RWPE2 (cell line): ENCODE measurements at regions not wholly inside any gene's neighbourhood (a gene's known extent, or its start where the extent isn't known, plus 50 kb on each side); places are given as distances from the start of the nearest gene placed in this dataset.

Source experiments
- ATAC-seq: fragments of 200-7000 bp; cut with Tn5 transposase; 3 replicates; pipeline ENCODE4 v1.9.1; 2021; ENCODE audit warnings: low read depth
- DNase-seq: peaks from one replicate; pipeline ENCODE4 v3.0.0-alpha.2; 2020; ENCODE audit warnings: low spot score
- H3K27ac ChIP-seq: fragments of 450-650 bp; 2 replicates; pipeline ENCODE4 v1.5.1; 2017; ENCODE audit warnings: mild to moderate bottlenecking; ENCODE audit not compliant: poor library complexity, severe bottlenecking
- H3K27me3 ChIP-seq: fragments of 250-450 bp; sonication (Bioruptor Pico); 2 replicates; pipeline ENCODE4 v1.5.1; 2021; ENCODE audit warnings: mild to moderate bottlenecking, moderate library complexity; ENCODE audit not compliant: insufficient read depth, poor library complexity, severe bottlenecking
- H3K36me3 ChIP-seq: fragments of 250-450 bp; sonication (Bioruptor Pico); 2 replicates; pipeline ENCODE4 v1.5.1; 2020; ENCODE audit warnings: low read depth, mild to moderate bottlenecking, moderate library complexity
- H3K4me1 ChIP-seq: fragments of 250-450 bp; sonication (Bioruptor Pico); 2 replicates; pipeline ENCODE4 v1.5.1; 2021; ENCODE audit warnings: mild to moderate bottlenecking, moderate library complexity; ENCODE audit not compliant: insufficient read depth, poor library complexity, severe bottlenecking
- H3K4me3 ChIP-seq: fragments of 250-450 bp; sonication (Bioruptor Pico); 2 replicates; pipeline ENCODE4 v1.5.1; 2021; ENCODE audit warnings: mild to moderate bottlenecking, moderate library complexity; ENCODE audit not compliant: severe bottlenecking
- H3K9me3 ChIP-seq: fragments of 250-450 bp; sonication (Bioruptor Pico); 2 replicates; pipeline ENCODE4 v1.5.1; 2021; ENCODE audit warnings: mild to moderate bottlenecking, moderate library complexity; ENCODE audit not compliant: severe bottlenecking
- TF ChIP-seq, protein P1 (sequence below): fragments of 450-650 bp; IDR thresholded peaks from one replicate; pipeline ENCODE4 v1.5.1; 2017; ENCODE audit warnings: mild to moderate bottlenecking, moderate library complexity; ENCODE audit not compliant: poor library complexity, severe bottlenecking

DNA sequence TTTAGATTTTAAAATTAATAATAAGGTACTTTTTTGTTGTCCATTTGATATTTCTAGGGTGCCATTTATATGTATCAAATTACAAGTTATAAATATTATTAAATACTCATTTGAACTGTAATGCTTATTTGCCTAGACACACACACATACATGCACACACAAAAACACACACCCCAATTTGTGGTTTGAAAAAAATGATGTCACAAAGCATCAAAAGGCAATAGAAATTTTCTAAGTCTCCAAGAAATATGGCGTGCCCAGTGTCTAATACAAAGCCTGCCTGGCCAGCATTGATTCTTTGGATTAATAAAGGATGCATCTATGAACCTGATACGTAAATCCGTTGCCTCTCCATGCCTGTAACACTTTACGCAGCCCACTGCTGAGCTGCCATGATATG lies 252.8 kb upstream of the BLID start:
- H3K4me1 ChIP-seq: peaks cover 31% of the 10 kb centered on the region
- ATAC-seq: no peak
- DNase-seq: no peak
- H3K27me3 ChIP-seq: no peaks in the 10 kb centered on the region
- H3K36me3 ChIP-seq: no peaks in the 10 kb centered on the region
- TF ChIP-seq, protein P1, sequence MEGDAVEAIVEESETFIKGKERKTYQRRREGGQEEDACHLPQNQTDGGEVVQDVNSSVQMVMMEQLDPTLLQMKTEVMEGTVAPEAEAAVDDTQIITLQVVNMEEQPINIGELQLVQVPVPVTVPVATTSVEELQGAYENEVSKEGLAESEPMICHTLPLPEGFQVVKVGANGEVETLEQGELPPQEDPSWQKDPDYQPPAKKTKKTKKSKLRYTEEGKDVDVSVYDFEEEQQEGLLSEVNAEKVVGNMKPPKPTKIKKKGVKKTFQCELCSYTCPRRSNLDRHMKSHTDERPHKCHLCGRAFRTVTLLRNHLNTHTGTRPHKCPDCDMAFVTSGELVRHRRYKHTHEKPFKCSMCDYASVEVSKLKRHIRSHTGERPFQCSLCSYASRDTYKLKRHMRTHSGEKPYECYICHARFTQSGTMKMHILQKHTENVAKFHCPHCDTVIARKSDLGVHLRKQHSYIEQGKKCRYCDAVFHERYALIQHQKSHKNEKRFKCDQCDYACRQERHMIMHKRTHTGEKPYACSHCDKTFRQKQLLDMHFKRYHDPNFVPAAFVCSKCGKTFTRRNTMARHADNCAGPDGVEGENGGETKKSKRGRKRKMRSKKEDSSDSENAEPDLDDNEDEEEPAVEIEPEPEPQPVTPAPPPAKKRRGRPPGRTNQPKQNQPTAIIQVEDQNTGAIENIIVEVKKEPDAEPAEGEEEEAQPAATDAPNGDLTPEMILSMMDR: no peak
- no peak overlapping the region for H3K4me3 ChIP-seq
- no peaks in the 10 kb centered on the region for H3K9me3 ChIP-seq
- H3K27ac ChIP-seq: peak overlapping the region; percentile 72

DNA sequence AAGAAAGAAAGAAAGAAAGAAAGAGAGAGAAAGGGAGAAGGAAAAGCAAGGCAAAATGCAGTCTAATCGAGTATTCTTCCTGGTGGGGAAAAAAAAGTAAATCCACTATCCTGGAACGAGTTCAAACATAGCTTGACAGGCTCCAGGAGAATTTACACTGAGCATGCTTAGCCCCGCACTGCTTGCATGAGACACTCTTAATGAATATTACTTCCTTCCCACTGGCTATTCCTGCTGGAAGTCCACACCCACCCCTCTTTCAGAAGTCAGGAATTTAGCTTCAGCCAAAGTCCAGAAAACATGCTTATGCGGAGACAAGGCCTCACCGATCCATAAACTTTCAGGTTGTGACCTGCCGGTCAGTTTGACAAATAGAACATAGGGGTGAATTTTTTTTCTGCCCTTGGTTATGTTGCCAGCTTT lies 251.8 kb upstream of the BLID start:
- H3K36me3 ChIP-seq: no peaks in the 10 kb centered on the region
- peaks cover 31% of the 10 kb centered on the region for H3K4me1 ChIP-seq
- TF ChIP-seq, protein P1: no peak
- no peaks in the 10 kb centered on the region for H3K27me3 ChIP-seq
- peak overlapping the region; percentile 72 for H3K27ac ChIP-seq
- no peaks in the 10 kb centered on the region for H3K9me3 ChIP-seq
- peak; percentile 99 for ATAC-seq
- no peak overlapping the region for H3K4me3 ChIP-seq
- DNase-seq: peak; percentile 59

DNA sequence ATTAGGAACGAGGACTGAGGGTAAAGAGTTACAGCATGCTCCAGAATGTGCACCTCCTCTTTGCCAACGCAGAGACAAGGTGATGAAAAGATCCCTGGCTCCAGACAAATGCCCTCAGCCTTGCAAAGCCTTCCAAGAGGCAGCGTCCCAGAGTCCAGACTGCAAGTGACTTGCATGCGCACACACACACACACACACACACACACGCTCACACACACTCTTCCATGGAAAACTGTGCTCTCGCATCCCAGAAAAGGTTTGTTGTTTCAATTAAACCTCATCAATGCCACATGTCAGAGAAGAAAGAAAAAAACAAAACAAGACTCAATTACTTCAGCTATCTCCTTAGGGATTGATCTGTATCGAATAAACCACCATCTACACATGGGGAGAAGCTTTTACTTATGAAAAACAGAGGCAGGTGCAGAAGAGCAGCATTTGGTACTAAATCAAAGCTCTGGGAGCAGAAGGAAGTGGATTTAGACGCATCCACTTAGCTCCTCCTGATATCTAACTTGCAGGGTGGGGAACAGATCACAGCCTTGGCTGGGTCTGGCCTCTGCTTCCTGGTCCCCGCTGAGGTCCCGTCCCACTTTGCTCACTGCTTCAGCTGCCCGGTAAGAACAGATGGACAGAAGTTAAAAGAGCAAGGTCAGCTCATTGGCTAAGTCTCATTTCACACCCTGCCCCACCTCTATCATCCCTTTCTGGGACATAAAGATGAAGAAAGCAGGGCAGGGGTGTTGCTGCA lies 249.8 kb upstream of the BLID start:
- no peak for DNase-seq
- peaks cover 31% of the 10 kb centered on the region for H3K4me1 ChIP-seq
- no peak overlapping the region for H3K27ac ChIP-seq
- H3K4me3 ChIP-seq: no peak overlapping the region
- TF ChIP-seq, protein P1: no peak
- no peaks in the 10 kb centered on the region for H3K36me3 ChIP-seq
- H3K9me3 ChIP-seq: no peaks in the 10 kb centered on the region
- H3K27me3 ChIP-seq: no peaks in the 10 kb centered on the region
- no peak for ATAC-seq

DNA sequence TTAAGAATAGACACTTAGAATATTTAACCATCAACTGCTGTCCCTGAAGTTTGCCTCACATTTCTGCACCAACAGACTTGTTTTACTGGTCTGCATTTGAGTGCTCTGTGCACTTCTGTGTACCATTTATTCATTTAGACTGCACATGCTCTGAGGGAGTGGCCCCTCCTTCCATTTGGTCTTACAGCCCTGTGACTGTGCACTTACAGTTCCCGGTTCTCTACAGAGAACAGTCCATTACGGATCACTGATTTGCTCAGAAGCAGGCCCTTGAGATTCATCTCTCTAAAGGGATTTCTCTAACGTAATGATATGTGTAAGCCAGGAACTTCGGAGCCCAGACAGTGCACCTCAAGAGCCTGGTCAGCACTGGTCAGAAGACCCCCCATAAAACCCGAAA lies 247.3 kb upstream of the BLID start:
- Histone ChIP-seq H3K4me1 (peaks cover 24% of the 10 kb centered on the region), H3K27ac (no peak overlapping the region), H3K27me3 (no peaks in the 10 kb centered on the region), H3K9me3 (no peaks in the 10 kb centered on the region), H3K36me3 (no peaks in the 10 kb centered on the region), H3K4me3 (no peak overlapping the region)
- no peak for DNase-seq
- ATAC-seq: no peak
- TF ChIP-seq, protein P1: no peak

DNA sequence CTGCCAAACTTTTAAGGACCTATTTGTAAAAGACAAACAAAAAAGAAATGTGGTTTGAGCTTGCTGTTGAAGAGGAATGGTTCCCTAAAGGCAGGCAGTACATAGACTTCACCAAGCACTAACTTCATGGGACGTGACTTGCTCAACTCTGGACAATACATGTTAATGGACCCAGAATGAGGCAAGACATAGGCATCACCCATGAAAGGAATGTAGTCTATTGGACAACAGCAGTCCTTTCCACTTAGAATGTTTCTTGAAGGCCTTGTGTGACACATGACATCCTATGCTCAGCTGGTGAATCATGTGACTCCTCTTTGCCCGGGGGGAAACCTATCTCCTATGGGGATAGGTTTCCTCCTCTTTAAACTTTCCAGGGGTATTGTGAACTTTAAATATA lies 246.4 kb upstream of the BLID start:
- TF ChIP-seq, protein P1: no peak
- Histone ChIP-seq H3K36me3 (no peaks in the 10 kb centered on the region), H3K27me3 (no peaks in the 10 kb centered on the region), H3K27ac (no peak overlapping the region), H3K9me3 (no peaks in the 10 kb centered on the region), H3K4me3 (no peak overlapping the region), H3K4me1 (peaks cover 15% of the 10 kb centered on the region)
- DNase-seq (no peak), ATAC-seq (0 out of 3 replicates have a peak, but pooled peaks have one; percentile 19)
